HepG2 (cell line): ENCODE measurements at regions not wholly inside any gene's neighbourhood (a gene's known extent, or its start where the extent isn't known, plus 50 kb on each side); places are given as distances from the start of the nearest gene placed in this dataset.

Experiments used
- ARID2 ChIP-seq: sonication (generic); formaldehyde crosslinking; IDR thresholded peaks from 2 replicates; pipeline ENCODE4 v1.8.1; 2022; ENCODE audit warnings: mild to moderate bottlenecking, missing genetic modification reagents, borderline replicate concordance
- CCAR2 ChIP-seq: fragments of 200-400 bp; formaldehyde crosslinking; optimal IDR thresholded peaks from 2 replicates; pipeline ENCODE3; 2018; ENCODE audit warnings: low read depth, mild to moderate bottlenecking, low read length, moderate library complexity
- ELF3 ChIP-seq: IDR thresholded peaks from 2 replicates; pipeline ENCODE4 v1.6.1; 2016; ENCODE audit warnings: missing genetic modification reagents, missing compliant biosample characterization
- GABPA ChIP-seq, 2 experiments: IDR thresholded peaks; 2 replicates each; pipeline ENCODE4 v1.6.1; 2011 to 2016; ENCODE audit warnings: low read depth in 2 of 2, low read length in 1 of 2, missing biosample characterization in 1 of 2, missing genetic modification characterization in 1 of 2
- MNT ChIP-seq: fragments of 450-650 bp; IDR thresholded peaks from 2 replicates; pipeline ENCODE4 v1.6.1; 2016
- NRL ChIP-seq: sonication (generic); formaldehyde crosslinking; IDR thresholded peaks from 2 replicates; pipeline ENCODE4 v1.5.0; 2020; ENCODE audit warnings: missing genetic modification reagents, mild to moderate bottlenecking, moderate library complexity, borderline replicate concordance
- PHF21A ChIP-seq: sonication (generic); formaldehyde crosslinking; IDR thresholded peaks from 2 replicates; pipeline ENCODE4 v1.5.0; 2020; ENCODE audit warnings: mild to moderate bottlenecking, missing genetic modification reagents
- RNF219 ChIP-seq: sonication (generic); formaldehyde crosslinking; IDR thresholded peaks from 2 replicates; pipeline ENCODE4 v1.5.0; 2020; ENCODE audit warnings: mild to moderate bottlenecking, missing genetic modification reagents
- SMARCE1 ChIP-seq: fragments of 450-650 bp; IDR thresholded peaks from 2 replicates; pipeline ENCODE4 v1.6.1; 2017; ENCODE audit warnings: borderline replicate concordance
- SNRNP70 ChIP-seq: fragments of 200-400 bp; formaldehyde crosslinking; IDR thresholded peaks from 2 replicates; pipeline ENCODE4 v1.6.1; 2017; ENCODE audit warnings: mild to moderate bottlenecking, low read depth, low read length, moderate library complexity
- SSRP1 ChIP-seq: IDR thresholded peaks from 2 replicates; pipeline ENCODE4 v1.6.1; 2016; ENCODE audit warnings: control low read depth
- ZBTB26 ChIP-seq: IDR thresholded peaks from 2 replicates; pipeline ENCODE4 v1.6.1; 2016; ENCODE audit warnings: missing compliant biosample characterization, missing genetic modification reagents, borderline replicate concordance
- ZC3H4 ChIP-seq: sonication (generic); formaldehyde crosslinking; IDR thresholded peaks from 2 replicates; pipeline ENCODE4 v1.4.0; 2020; ENCODE audit warnings: missing genetic modification reagents, borderline replicate concordance
- ZNF281 ChIP-seq: sonication (generic); formaldehyde crosslinking; IDR thresholded peaks from 2 replicates; pipeline ENCODE4 v1.4.0; 2020; ENCODE audit warnings: missing genetic modification reagents, borderline replicate concordance
- ZNF430 ChIP-seq: sonication (generic); formaldehyde crosslinking; IDR thresholded peaks from 2 replicates; pipeline ENCODE4 v1.9.0; 2021; ENCODE audit warnings: mild to moderate bottlenecking, missing genetic modification reagents
- ZNF589 ChIP-seq: sonication (generic); formaldehyde crosslinking; conservative IDR thresholded peaks from 2 replicates; pipeline ENCODE4 v1.8.0; 2022; ENCODE audit warnings: mild to moderate bottlenecking, moderate library complexity, missing genetic modification reagents
- ZNF614 ChIP-seq: IDR thresholded peaks from 2 replicates; pipeline ENCODE4 v1.6.1; 2018; ENCODE audit warnings: missing biosample characterization, missing genetic modification reagents, inconsistent platforms, borderline replicate concordance

- TF ChIP-seq MNT = no peak
- TF ChIP-seq RNF219 (CRISPR knock-in tag) = no peak
- no peak for TF ChIP-seq SSRP1
- no peak for TF ChIP-seq CCAR2
- TF ChIP-seq ZNF281 (CRISPR knock-in tag) = no peak
- TF ChIP-seq ZBTB26 = no peak
- peak; percentile 80; the same call in 1 of the 2 replicates for TF ChIP-seq ZNF430
- TF ChIP-seq ELF3 (CRISPR knock-in tag) = 0 out of 2 replicates have a peak, but pooled peaks have one; percentile 2
- no peak for TF ChIP-seq ZNF589
- no peak for TF ChIP-seq ZC3H4
- TF ChIP-seq NRL = peak; percentile 47; the same call in 1 of the 2 replicates
- no peak for TF ChIP-seq SNRNP70
- TF ChIP-seq ZNF614 (CRISPR knock-in tag) = peak; percentile 32; the same call in 1 of the 2 replicates
- no peak; the same call in 1 of the 2 replicates for TF ChIP-seq PHF21A
- peak; percentile 53; the same call in 1 of the 2 replicates for TF ChIP-seq ARID2 (CRISPR knock-in tag)
- no peak for TF ChIP-seq SMARCE1
- TF ChIP-seq GABPA (IDR thresholded peaks at IDR 0.05; ENCODE audit: low read depth, low read length) = no peak
- TF ChIP-seq GABPA (CRISPR knock-in tag; IDR thresholded peaks at IDR 0.05; ENCODE audit: low read depth) = no peak
Measured at GRCh38 chr1:58903514-58904298, 119.9 kb upstream of the JUN start (continued).
